B cell (primary cell): ENCODE measurements at regions not wholly inside any gene's neighbourhood (a gene's known extent, or its start where the extent isn't known, plus 50 kb on each side); places are given as distances from the start of the nearest gene placed in this dataset.

Experiments
- ATAC-seq: fragments of 200-7000 bp; cut with Tn5 transposase; one replicate; pipeline ENCODE4 v1.10.0; 2021; ENCODE audit warnings: low read depth, mild to moderate bottlenecking, moderate number of reproducible peaks, moderate library complexity
- CTCF ChIA-PET: fragments of 350-600 bp; sonication (Branson Sonifier 250); formaldehyde crosslinking; loops from one replicate; lab custom pipeline; 2021; ENCODE audit warnings: antibody characterized with exemption, inconsistent platforms; lab: Charles Lee
- POLR2A ChIA-PET: fragments of 350-600 bp; sonication (Branson Sonifier 250); formaldehyde crosslinking; loops from one replicate; lab custom pipeline; 2021; ENCODE audit warnings: antibody characterized with exemption; lab: Charles Lee
- DNase-seq: peaks from one replicate; pipeline ENCODE4 v3.0.0; 2013
- H2AFZ ChIP-seq: 2 replicates; pipeline ENCODE4 v1.6.1; 2012; ENCODE audit warnings: mild to moderate bottlenecking, low read depth, low read length; ENCODE audit not compliant: insufficient read depth, poor library complexity, severe bottlenecking
- H3K27ac ChIP-seq, 2 donors: 1 replicate in 1 of 2; 2 replicates in 1 of 2; pipeline ENCODE4 v1.5.1; 2012 to 2013; ENCODE audit warnings: low read length in 2 of 2, mild to moderate bottlenecking in 2 of 2, moderate library complexity in 1 of 2
- H3K27me3 ChIP-seq, 4 experiments: fragments of 200-600 bp in 1 of 4; sonication (generic) in 1 of 4; replicated peaks in 1 of 4; 1 replicate in 2 of 4; 2 replicates in 2 of 4; pipeline versions ENCODE4 v1.6.1 to v1.7.0; 2013 to 2016; ENCODE audit warnings: low read length in 3 of 4, mild to moderate bottlenecking in 2 of 4, mixed read lengths in 1 of 4, moderate library complexity in 1 of 4; ENCODE audit not compliant: insufficient read depth in 4 of 4, control insufficient read depth in 3 of 4; ENCODE audit errors: control extremely low read depth in 1 of 4
- H3K36me3 ChIP-seq, 2 experiments: replicated peaks in 1 of 2; 1 replicate in 1 of 2; 2 replicates in 1 of 2; pipeline versions ENCODE4 v1.6.1 to v1.7.1; 2013; ENCODE audit warnings: low read length in 1 of 2; ENCODE audit not compliant: insufficient read depth in 2 of 2, control insufficient read depth in 1 of 2; ENCODE audit errors: control extremely low read depth in 1 of 2, extremely low read depth in 1 of 2
- H3K4me1 ChIP-seq, 2 donors: fragments of 200-600 bp in 1 of 2; sonication (generic) in 1 of 2; 1 replicate in 1 of 2; 2 replicates in 1 of 2; pipeline versions ENCODE4 v1.5.1 to v1.6.1; 2013 to 2017; ENCODE audit warnings: low read length in 2 of 2; ENCODE audit not compliant: control insufficient read depth in 2 of 2, insufficient read depth in 2 of 2
- H3K4me2 ChIP-seq: replicated peaks from 2 replicates; pipeline ENCODE3; 2012; ENCODE audit warnings: mild to moderate bottlenecking, low read depth, low read length; ENCODE audit not compliant: poor library complexity, severe bottlenecking
- H3K4me3 ChIP-seq, 5 experiments: fragments of 200-600 bp in 1 of 5; sonication (generic) in 1 of 5; 1 replicate in 3 of 5; 2 replicates in 2 of 5; pipeline versions ENCODE4 v1.5.1 to v1.7.0; 2011 to 2016; ENCODE audit warnings: low read length in 4 of 5, mild to moderate bottlenecking in 4 of 5, low read depth in 2 of 5, control low read depth in 1 of 5, moderate library complexity in 1 of 5; ENCODE audit not compliant: insufficient read depth in 1 of 5; ENCODE audit errors: control extremely low read depth in 1 of 5, extremely low read depth in 1 of 5
- H3K79me2 ChIP-seq: fragments of 200-600 bp; sonication (generic); one replicate; pipeline ENCODE4 v1.6.0; 2016; ENCODE audit warnings: low read length; ENCODE audit not compliant: control insufficient read depth, insufficient read depth
- H3K9ac ChIP-seq: fragments of 200-600 bp; sonication (generic); 2 replicates; pipeline ENCODE4 v1.6.1; 2017; ENCODE audit warnings: mild to moderate bottlenecking, low read length, moderate library complexity
- H3K9me3 ChIP-seq, 3 donors: one replicate each; pipeline versions ENCODE4 v1.6.1 to v1.7.1; 2013; ENCODE audit warnings: low read length in 2 of 3; ENCODE audit not compliant: control insufficient read depth in 2 of 3, insufficient read depth in 1 of 3; ENCODE audit errors: control extremely low read depth in 1 of 3
- H4K20me1 ChIP-seq: 2 replicates; pipeline ENCODE4 v1.6.0; 2012; ENCODE audit warnings: mild to moderate bottlenecking, low read length; ENCODE audit not compliant: insufficient read depth, control insufficient read depth, poor library complexity, severe bottlenecking
- H3K27ac Mint-ChIP-seq: one replicate; pipeline ENCODE4 v1.8.0; 2021; ENCODE audit warnings: mixed read lengths
- H3K27me3 Mint-ChIP-seq: one replicate; pipeline ENCODE4 v1.8.0; 2021; ENCODE audit warnings: mixed read lengths
- H3K4me1 Mint-ChIP-seq: one replicate; pipeline ENCODE4 v1.8.0; 2021; ENCODE audit warnings: mixed read lengths
- H3K4me3 Mint-ChIP-seq: one replicate; pipeline ENCODE4 v1.8.0; 2021; ENCODE audit warnings: mixed read lengths
- H3K9me3 Mint-ChIP-seq: one replicate; pipeline ENCODE4 v1.8.0; 2022; ENCODE audit warnings: mixed read lengths; ENCODE audit not compliant: insufficient read depth
- CTCF ChIP-seq: fragments of 200-600 bp; IDR thresholded peaks from one replicate; pipeline ENCODE4 v1.8.0; 2022; ENCODE audit warnings: antibody characterized with exemption, mild to moderate bottlenecking
- EZH2 ChIP-seq: IDR thresholded peaks from 2 replicates; pipeline ENCODE4 v1.6.1; 2012; ENCODE audit warnings: borderline replicate concordance, low read depth, mild to moderate bottlenecking, moderate library complexity, low read length; ENCODE audit not compliant: insufficient read depth, poor library complexity, severe bottlenecking
- WGBS: methylation state at CpG from one replicate; pipeline ENCODE4 v1.1.5; 2013; ENCODE audit warnings: missing lambda C conversion rate; ENCODE audit not compliant: insufficient coverage; 5-methylcytosine and 5-hydroxymethylcytosine counted together
- intact Hi-C: fragments of 100-400 bp; cut with micrococcal nuclease; formaldehyde crosslinking; loops from one replicate; pipeline ENCODE4 v1.10.0; 2022

GRCh38 chr11:116107229-116107628, 603.0 kb upstream of the CADM1 start:
- Histone ChIP-seq H3K9me3 (peaks cover 0 to 3% (median 0%) of the 10 kb centered on the region in 3 donors), H2AFZ (no peak overlapping the region), H3K27ac (no peak overlapping the region), H3K4me1 (no peaks in the 10 kb centered on the region), H3K79me2 (no peaks in the 10 kb centered on the region), H3K4me2 (no peak overlapping the region), H4K20me1 (no peaks in the 10 kb centered on the region), H3K4me3 (no peak overlapping the region), H3K36me3 (no peaks in the 10 kb centered on the region), H3K9ac (no peak overlapping the region), H3K27me3 (no peaks in the 10 kb centered on the region)
- ATAC-seq, result no peak
- CTCF ChIA-PET, result no interaction called here
- Mint-ChIP-seq H3K27ac (no peak overlapping the region), H3K27me3 (no peaks in the 10 kb centered on the region), H3K4me1 (no peaks in the 10 kb centered on the region), H3K9me3 (no peaks in the 10 kb centered on the region), H3K4me3 (no peak overlapping the region)
- POLR2A ChIA-PET, result no interaction called here
- DNase-seq, result no peak
- no peak for TF ChIP-seq CTCF
- no peak for TF ChIP-seq EZH2
- intact Hi-C loops, result no loop called here
- WGBS, result 80% methylated on average over 2 of the region's 3 CpGs

- DNase-seq (no peak), ATAC-seq (no peak)
- Mint-ChIP-seq H3K27me3 (no peaks in the 10 kb centered on the region), H3K27ac (no peak overlapping the region), H3K4me1 (no peaks in the 10 kb centered on the region), H3K9me3 (no peaks in the 10 kb centered on the region), H3K4me3 (no peak overlapping the region)
- ChIA-PET CTCF (no interaction called here), POLR2A (no interaction called here)
- Histone ChIP-seq H3K4me2 (no peak overlapping the region), H3K36me3 (no peaks in the 10 kb centered on the region), H2AFZ (no peak overlapping the region), H3K4me3 (no peak overlapping the region), H3K9me3 (peaks cover 0 to 3% (median 0%) of the 10 kb centered on the region in 3 donors), H4K20me1 (no peaks in the 10 kb centered on the region), H3K79me2 (no peaks in the 10 kb centered on the region), H3K27me3 (no peaks in the 10 kb centered on the region), H3K27ac (no peak overlapping the region), H3K4me1 (no peaks in the 10 kb centered on the region), H3K9ac (no peak overlapping the region)
- 21% methylated on average over 2 of the region's 4 CpGs for WGBS
- TF ChIP-seq CTCF, result no peak
- TF ChIP-seq EZH2, result no peak
- intact Hi-C loops, result no loop called here
Measured at GRCh38 chr11:116104498-116105174, 600.4 kb upstream of the CADM1 start.
